ENCODE measurements at regions not wholly inside any gene's neighbourhood (a gene's known extent, or its start where the extent isn't known, plus 50 kb on each side); places are given as distances from the start of the nearest gene placed in this dataset.

- no peak for DNase-seq (ENCODE audit: extremely low spot score)
- no peak for TF ChIP-seq CTCF (IDR thresholded peaks at IDR 0.05; ENCODE audit: control extremely low read depth, extremely low read depth, low read depth, missing control alignments)
- CTCF ChIA-PET = no interaction called here
- POLR2A ChIA-PET = no interaction called here
These were observed 169.9 kb upstream of the LHX5 start for GRCh38 chr12:113641426-113642030.

- DNase-seq (ENCODE audit: extremely low spot score) = no peak
- TF ChIP-seq CTCF (IDR thresholded peaks at IDR 0.05; ENCODE audit: control extremely low read depth, extremely low read depth, low read depth, missing control alignments) = no peak
- CTCF ChIA-PET = no interaction called here
- POLR2A ChIA-PET = no interaction called here
These were observed 169.2 kb upstream of the LHX5 start for GRCh38 chr12:113640837-113641236.

GRCh38 chr12:113639474-113639873, 167.8 kb upstream of the LHX5 start:
- no peak for TF ChIP-seq CTCF (IDR thresholded peaks at IDR 0.05; ENCODE audit: control extremely low read depth, extremely low read depth, low read depth, missing control alignments)
- POLR2A ChIA-PET = no interaction called here
- CTCF ChIA-PET = no interaction called here

GRCh38 chr12:113638460-113638775, 166.7 kb upstream of the LHX5 start:
- ChIA-PET POLR2A (no interaction called here), CTCF (no interaction called here)
- no peak for TF ChIP-seq CTCF (IDR thresholded peaks at IDR 0.05; ENCODE audit: control extremely low read depth, extremely low read depth, low read depth, missing control alignments)
- no peak for DNase-seq (ENCODE audit: extremely low spot score)

More at GRCh38 chr12:113639474-113639873, 167.8 kb upstream of the LHX5 start:
- DNase-seq (ENCODE audit: extremely low spot score) = no peak

GRCh38 chr12:113634982-113635381, 163.3 kb upstream of the LHX5 start:
- TF ChIP-seq CTCF (IDR thresholded peaks at IDR 0.05; ENCODE audit: control extremely low read depth, extremely low read depth, low read depth, missing control alignments) = no peak
- POLR2A ChIA-PET = no interaction called here
- no peak for DNase-seq (ENCODE audit: extremely low spot score)
- CTCF ChIA-PET = no interaction called here

- POLR2A ChIA-PET = no interaction called here
- no peak for TF ChIP-seq CTCF (IDR thresholded peaks at IDR 0.05; ENCODE audit: control extremely low read depth, extremely low read depth, low read depth, missing control alignments)
- CTCF ChIA-PET = no interaction called here
- no peak for DNase-seq (ENCODE audit: extremely low spot score)
These were observed 162.8 kb upstream of the LHX5 start for GRCh38 chr12:113634474-113634873.

All from GM10248 (cell line).